GM21619 (cell line): ENCODE measurements at regions not wholly inside any gene's neighbourhood (a gene's known extent, or its start where the extent isn't known, plus 50 kb on each side); places are given as distances from the start of the nearest gene placed in this dataset.

Experiments
- ATAC-seq: cut with Tn5 transposase; IDR thresholded peaks from one replicate; pipeline ENCODE4 v1.9.1; 2021; ENCODE audit not compliant: unreplicated experiment

DNA sequence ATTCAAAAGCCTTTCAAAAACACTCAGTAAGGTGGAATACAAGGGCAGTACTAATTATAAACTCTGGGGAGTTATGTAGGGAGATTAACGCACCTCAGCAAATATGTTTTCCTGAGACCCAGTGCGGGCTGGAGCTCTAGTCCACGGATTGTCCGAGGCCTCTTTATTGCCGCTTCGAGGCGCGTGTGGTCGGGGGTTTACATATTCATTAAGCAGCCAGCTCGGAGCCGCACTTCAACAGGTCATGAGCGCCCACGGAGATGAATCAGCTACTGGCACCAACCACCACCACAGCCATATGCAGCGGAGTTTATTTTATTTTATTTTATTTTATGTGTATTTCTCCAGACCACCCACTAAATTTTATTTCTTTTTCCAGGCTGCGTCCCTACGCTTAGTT, 195.9 kb upstream of the ADARB2 start:
- no peak for ATAC-seq

DNA sequence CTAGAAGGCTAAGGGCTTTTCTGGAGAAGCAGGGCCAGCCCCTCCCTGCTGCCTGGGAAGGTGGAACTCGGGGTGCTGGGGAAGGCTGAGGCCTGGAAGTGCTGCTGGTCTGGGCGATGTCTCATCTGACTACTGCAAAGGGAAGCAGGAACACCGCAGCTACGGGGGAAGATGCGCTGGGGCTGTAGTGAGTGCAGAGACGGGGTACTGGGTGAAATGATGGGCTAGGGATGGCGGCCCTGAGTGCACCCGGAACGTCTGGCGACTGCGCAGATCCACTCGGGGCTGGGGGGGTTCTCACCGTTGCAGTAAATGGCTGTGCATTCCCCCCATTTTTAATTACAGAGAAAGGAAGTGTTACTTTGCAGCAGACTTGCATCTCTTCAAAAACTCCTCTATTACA, 195.4 kb upstream of the ADARB2 start:
- no peak for ATAC-seq

DNA sequence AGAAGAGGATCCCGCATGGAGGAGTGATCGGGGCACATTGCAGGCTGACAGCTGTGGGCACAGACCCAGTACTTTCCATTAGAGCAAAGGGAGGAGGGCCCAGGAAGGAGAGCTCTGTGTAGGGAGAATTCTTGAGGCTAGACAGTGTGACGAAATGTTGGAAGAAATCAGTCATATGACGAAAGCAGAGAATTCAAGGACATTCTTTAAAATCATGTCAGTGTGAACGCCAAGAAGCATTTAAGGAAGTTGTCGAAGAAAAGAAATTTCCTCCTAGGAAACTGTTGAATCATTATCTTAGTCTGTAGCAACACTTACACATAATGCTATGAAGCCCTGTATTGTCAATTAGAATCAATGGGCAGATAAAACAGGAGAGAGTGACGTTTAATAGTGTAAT, 191.3 kb upstream of the ADARB2 start:
- ATAC-seq: no peak

DNA sequence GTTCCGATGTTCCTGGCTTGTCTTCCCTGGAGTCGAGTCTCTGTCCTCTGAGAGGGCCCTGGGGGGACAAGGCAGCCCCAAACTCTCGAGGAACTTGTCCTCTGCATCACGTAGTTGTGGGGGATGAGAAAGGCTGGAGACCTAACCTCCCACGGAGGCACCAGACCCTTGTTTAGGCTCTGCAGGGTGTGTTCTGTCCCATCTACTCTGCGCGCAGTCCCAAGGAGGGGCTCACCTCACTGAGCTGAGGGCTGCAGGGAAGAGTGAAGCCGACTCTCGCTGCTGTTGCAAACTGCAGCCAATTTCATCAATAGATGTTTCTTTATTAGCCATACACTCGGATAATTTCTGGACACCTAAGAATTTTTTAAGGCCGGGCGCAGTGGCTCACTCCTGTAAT, 186.7 kb upstream of the ADARB2 start:
- ATAC-seq: no peak

DNA sequence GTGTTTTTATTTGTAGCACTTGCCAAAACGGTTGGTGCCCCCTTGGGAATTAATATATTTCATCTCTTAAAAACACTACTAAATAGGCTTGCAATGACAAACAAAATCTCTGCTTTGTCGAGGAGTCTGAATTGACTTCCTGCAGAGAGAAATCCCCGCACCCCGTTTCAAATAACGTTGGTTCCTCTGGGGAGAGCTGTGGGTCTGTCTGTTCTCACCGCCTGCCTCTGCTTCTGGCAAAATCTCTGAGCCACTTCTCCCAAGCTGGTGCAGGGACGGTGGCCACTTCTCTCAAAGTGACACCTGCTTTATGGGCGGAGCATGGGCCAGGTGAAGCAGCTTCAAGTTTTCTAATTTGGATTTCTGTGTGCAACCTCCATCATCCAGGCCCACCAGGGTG, 186.3 kb upstream of the ADARB2 start:
- no peak for ATAC-seq

DNA sequence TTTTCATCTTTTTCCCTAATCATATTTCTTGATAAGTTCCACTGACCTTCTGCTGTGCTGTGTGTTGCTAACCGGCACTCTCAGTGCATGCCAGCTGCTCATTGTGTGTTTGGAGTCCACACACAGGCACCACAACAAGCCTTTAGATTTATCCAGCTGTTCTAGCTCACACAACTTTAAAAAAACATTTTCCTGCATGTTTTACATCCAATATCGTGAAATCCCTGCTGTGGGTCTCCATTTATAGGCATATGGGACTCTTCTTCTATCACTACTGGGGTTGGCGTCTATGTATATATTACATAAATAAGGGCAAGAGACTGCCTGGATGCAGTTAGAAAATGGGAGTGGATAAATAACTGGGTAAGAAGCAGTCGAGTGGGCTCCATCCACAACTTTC, 183.6 kb upstream of the ADARB2 start:
- ATAC-seq: no peak

DNA sequence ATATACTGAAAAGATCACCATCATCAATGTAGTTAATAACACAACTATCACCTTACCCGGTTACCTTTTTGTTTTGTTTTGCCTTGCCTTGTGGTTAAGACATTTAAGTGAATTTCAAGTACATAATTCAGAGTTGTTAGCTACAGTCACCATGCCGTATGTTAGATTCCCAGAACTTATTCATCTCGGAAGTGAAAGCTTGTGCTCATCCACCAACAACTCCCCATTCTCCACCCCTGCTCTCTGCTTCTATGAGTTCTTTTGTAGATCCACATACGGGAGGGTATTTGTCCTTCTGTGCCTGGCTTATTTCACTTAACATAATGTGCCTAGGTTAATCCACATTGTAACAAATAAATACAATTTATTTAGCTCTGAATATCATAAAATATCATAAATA, 182.8 kb upstream of the ADARB2 start:
- no peak for ATAC-seq

DNA sequence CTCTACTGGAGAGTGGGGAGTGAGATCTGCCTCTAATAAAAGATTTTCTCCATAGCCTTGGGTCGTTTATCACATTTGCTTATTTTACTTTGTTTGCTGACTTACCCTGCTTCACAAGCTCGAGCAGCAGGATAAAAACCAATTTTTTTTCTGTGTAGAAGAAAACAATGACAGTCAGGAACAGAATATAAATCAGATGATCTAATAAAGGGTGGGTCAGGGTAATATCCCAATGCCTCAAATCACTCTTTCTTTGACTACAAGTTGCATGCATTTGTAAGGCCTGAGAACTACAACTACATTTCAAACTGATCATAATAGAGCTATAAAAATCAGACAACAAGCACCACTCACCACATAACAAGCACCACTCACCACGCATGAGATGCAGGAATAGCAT, 174.4 kb upstream of the ADARB2 start:
- ATAC-seq: no peak

DNA sequence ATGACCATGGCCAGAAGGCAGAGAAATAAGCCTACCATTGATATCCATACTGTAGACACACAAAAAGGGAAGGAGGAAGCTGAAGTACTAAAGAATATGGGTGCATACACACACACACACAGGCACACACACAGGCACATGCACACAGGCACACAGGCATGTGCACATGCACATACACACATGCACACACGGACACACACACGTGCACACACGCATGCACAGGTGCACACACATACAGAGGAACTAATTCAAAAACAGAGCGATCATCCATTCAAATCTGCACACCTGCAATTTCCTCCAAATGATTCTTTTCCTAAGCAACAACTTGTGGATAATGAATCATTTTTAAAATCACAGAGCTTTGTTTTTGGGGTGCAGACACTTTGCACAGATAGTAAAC, 166.7 kb upstream of the ADARB2 start:
- no peak for ATAC-seq

DNA sequence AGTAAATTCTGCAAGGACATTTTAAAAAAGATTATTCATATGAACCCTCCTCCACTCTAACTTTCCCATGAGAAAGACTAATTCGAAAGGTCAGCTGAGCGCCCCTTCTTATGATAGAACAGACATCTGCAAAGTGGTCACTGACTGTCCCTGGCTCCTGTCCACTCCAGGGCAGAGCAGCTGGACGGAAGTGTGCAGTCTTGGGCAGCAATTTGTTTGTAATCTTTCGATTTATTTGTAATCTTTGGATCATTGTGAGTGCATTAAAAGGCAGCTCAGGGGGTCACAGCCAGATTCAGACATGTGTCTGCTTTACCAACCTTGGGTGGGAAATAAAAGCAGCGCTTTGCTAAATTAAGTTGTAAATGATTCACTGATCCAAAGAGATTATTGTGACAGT, 158.8 kb upstream of the ADARB2 start:
- no peak for ATAC-seq

DNA sequence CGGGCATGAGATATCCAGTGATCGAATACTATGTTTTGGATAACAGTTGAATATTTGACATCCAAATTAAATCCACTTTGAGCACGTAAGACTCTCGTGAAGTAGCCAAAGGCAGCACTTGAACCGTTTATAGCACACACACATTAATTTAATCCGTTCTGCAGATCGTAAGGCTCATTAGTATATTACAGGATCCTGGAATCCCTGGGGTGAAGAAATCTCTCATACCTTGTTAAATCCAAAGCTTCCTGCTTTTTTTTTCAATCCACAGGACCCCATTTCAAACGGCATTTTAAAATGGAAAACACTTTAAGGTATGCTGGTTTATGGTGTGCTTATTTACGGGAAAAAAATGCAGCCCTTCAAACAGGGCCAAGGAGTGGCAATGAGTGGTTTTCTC, 158.4 kb upstream of the ADARB2 start:
- no peak for ATAC-seq

DNA sequence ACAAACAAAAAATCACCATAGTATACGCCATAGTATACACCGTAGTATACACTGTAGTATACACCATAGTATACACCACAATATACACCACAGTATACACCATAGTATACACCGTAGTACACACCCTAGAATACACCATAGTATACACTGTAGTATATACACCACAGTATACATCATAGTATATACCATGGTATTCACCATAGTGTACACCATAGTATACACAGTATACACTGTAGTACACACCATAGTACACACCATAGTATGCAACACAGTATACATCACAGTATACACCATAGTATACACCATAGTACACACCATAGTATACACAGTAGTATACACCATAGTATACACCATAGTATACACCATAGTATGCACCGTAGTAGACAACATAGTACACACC, 157.6 kb upstream of the ADARB2 start:
- no peak for ATAC-seq

DNA sequence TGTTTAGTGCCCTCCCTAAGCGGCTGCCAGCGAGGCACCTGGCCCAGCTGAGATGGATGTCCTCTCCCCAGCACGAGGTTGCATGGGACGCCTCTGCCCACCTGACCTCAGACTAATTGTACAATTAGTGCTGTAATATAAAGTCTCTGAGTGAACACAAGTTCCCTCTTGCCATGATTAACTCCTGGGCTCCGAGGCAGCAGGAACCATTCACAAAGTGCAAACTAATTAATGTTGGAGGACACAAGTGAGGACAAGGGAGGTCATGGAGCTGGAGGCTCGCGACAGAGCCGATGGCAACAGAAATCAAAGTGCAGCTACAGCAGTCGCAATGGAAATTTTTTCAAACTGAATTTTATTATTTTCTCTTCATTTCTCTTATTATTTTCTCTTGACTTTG, 156.6 kb upstream of the ADARB2 start:
- ATAC-seq: no peak

DNA sequence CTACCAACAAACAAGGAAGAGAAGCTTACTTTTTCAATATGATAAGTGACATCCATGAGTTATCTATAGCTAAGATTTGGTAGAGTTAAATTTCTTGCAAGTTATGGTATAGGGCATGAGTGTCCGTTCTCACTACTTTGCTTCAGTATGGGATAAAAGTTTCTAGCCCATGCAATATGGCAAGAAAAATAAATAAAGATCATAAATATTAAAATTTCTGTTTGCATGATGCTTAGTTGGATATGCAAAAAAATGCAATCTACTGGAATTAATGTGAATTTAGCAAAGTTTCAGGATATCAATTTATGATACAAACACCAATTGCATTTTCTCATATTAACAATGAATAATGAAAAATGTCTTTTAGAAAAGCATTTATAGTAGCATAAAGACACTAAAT, 148.7 kb upstream of the ADARB2 start:
- ATAC-seq: no peak

DNA sequence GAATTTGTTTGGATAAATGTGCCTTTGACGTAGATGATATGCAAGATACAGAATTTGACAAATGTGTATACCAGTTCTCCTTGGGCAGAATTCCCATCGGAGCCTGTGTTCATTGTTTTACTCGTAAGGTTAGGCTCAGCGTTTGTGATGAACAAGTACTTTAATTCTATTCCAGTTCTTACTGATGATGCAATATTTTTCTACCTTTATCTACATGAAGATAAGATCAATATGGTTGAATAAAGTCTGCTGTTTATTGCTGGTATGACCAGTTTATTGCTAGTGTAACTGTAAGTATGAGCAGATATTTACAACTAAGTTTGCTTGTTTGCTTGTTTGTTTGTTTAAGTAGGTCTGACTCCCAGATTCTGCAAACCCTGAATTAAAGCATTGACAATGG, 145.4 kb upstream of the ADARB2 start:
- ATAC-seq: no peak

DNA sequence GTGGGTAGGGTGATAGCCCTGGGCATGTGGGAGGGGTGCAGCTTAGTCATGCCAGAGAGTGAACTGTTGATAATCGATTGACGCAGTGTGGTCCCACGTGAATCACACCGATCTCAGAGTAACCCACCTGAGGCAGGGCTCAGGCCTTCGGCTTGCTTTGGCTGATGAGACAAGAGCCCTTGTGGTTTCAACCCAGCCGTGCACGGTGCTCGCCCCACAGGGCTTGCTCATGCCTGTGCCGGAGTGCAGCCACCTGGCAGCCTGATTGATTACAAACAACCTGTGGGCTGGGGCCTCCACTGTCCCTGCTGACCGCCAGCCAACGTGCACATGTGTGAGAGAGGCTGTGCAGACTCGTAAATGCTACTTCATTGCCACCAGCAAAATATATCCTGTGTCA, 144.9 kb upstream of the ADARB2 start:
- no peak for ATAC-seq

DNA sequence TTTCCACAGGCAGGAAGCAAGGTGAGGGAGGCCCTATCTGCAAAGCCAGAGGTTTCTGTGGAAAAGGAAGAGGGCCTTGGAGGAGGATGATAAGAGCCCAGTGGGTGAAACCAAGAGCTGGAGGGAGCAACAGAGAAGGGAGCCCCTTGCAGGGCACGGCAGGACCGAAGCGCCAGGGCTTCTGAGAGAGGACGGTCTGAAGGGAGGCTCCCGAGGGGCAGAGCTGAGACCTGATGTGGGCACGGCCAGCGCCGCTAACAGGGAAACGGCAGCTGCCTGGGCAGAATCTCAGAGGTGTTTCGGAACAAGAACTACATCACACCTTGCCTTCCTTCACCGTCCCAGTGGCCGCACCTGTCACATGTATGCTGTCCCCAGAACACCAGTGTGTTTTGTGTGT, 144.3 kb upstream of the ADARB2 start:
- ATAC-seq: no peak

DNA sequence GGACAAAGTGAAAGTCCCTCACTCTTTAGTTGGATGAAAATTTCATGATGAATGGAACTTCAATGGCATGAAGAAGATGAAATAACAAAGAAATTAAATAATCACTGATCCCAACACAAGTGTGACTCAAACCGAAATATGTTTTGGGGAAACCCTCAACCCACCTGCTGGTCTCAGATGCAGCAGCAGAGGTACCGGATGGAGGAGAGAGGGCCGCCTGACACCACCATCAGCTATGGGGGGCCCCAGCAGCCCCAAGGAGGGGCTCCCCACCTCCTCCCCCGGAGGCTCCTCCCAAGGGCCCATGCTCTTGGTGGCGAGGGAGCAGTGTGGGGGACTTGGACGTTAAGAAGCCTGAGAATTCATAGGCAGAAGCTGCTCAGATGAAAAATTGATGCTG, 137.2 kb upstream of the ADARB2 start:
- ATAC-seq: no peak

DNA sequence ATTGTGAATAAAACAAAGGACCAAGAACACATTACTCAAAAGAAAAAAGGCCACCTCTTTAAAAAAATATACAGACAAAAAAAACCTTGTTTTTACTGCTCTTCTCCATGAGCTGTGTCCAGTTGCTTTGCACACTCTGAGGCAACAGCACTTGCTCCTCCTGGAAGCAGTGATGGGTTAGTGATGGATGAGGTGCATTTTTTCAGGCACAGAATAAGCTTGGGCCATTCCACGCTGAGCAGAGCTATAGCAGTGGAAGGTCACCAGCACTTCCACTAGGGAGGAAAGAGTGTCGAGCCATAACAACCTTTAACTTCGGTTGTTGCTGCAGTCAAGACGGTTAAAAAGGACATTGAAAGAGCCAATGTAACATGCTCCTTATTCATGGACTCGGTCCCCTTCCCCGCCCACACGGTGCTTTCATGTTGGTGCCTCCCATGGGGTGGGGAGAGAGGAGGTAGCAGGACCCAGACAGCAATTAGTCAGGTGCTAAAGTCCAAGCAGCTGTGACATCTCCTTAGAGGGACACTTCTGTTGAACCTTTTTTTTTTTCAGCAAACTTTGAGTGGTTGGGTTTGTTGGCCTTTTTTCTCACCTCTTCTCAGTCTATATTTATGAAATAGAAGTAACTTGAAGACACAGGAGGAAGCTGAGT, 136.5 kb upstream of the ADARB2 start:
- ATAC-seq: no peak

DNA sequence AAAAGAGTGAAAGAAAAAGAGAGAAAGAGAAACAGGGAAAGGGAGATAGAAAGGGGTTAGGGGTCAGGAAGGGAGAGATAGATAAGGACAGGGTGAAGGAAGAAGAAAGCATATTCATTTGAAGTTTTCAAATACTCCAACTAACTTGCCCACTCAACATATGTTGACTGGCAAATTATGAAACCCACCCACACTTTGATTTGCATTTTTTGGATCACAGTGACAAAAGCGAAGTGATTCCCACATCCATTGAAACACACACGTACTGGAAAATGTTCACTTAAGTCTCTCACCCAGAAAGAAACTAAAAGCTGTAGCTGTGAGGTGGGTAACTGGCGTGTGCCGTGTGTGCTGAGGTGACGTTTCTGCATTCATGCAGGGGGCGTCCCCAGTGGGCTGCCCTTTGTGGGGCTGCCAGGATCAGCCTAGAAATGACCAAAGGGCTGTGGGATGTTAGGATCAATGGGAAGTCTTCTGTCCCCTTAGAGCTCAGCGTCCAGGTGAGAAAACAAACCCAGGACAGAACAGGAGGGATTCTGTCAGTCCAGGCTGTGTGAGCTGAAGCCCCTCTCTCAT, 134.9 kb upstream of the ADARB2 start:
- no peak for ATAC-seq

DNA sequence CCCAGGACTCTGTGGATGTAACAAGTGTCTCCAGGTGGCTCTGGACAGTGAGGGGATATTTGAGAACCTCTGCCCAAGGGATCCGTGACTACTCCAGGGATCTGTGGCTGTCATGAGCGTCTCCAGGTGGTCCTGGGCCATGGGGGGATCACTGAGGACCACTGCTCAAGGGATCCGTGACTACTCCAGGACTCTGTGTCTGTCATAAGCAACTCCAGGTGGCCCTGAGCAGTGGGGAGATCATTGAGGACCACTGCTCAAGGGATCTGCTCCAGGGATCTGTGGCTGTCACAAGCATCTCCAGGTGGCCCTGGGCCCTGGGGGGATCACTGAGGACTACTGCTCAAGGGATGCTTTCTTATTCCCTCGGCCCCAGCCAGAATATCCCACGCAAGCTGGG, 133.2 kb upstream of the ADARB2 start:
- ATAC-seq: no peak

DNA sequence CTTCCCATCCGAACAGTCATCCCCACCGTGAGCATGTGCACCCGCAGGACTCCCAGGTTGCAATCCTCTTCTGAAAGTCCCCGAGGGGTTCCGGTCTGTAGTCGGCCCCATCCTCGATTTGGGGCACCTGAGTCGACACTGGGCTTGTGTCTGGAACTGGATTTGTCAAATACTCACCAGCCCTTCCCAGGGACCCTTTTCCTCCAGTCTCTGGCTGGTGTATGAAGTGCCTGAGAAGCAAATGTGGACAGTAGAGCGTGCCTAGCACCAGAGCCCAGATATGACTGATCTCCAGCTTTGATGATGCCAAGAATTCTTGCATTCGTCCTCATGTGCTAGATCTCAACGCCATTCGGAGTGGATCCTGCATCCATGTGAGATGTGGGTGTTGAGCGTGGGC, 132.5 kb upstream of the ADARB2 start:
- no peak for ATAC-seq

DNA sequence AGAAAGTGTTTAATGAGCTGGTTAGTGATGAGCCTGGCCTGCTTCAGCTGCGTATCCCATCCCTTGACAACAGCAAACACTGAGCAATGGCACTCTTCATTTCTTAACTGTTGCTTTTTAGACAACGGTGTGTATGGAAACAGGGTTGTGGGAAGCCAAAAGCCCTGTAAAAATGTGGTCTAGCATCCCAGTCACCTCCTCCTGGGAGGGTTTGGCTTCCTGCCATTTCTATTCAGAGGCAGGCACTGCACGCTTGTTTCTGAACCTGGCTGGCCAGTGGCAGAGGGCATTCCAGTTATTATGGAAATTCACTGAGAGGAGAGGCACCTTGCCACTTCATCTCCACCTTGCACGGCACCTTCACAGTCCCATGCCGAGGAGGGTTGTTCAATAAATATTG, 123.0 kb upstream of the ADARB2 start:
- ATAC-seq: no peak
